HG03060 (cell line): ENCODE measurements at regions not wholly inside any gene's neighbourhood (a gene's known extent, or its start where the extent isn't known, plus 50 kb on each side); places are given as distances from the start of the nearest gene placed in this dataset.
"Not testable (repeated sequence)": the region's sequence is repeated elsewhere in the genome, so short reads cannot be mapped to it uniquely, and the experiment has no call there.

Source experiments
- ATAC-seq: cut with Tn5 transposase; IDR thresholded peaks from one replicate; pipeline ENCODE4 v1.9.1; 2021; ENCODE audit warnings: low read depth, moderate number of reproducible peaks; ENCODE audit not compliant: unreplicated experiment

DNA sequence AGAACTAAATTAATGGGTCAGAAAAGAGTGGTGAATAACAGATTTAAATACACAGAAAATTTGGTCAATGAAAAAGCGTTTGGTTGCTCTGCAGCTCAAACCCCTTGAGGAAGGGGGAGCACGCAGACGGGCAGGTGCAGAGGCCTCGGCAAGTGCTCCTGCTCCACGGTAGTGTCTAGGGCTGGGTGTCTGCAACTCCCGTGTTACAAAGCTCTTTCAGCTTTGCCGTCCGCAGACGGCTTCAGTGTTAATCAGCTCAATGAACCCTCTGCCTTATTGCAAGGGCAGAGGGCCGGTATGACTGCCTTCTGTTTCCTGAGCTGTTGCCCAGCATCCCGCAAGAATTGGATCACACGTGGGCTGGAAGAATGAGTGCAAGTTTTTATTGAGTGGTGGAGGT lies 125.7 kb upstream of the TRHDE start:
- ATAC-seq, result no peak

DNA sequence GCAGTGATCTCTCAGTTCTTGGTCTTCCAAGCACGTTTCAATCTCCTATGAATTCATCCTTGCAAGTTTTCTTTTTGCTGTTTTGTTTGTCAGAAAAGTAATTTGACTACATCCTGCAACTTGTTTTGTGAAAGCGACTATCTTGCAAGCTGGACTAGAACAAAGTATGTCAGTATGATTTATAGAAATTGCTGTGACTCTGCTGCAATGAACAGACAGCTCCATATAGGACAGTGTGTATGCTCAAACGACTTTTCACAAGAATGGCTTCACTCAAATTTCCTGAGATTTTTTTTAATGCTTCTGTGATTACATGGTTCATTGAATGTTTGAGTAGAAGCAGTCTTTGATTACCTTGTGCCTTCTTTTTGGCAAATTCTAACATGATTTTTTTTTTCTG lies 123.5 kb upstream of the TRHDE start:
- no peak for ATAC-seq

DNA sequence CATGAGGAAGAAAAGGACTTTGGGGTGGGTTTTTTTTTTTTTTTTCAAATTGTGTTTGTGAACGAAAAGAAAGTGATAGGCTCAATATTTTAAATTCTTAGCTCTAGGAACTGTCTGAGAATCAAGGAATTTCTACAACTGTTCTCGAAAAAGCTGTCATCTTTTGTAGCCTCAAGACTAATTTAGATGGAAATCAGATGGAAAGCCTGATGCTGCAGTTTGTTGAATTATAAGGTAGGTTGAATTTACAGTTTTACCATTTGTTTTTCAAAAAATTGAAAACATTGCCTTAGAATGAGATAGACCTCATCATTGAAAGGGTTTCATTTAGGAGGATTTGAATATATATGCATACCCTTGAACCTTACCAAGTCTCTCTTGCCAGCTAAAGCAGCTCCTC lies 109.3 kb upstream of the TRHDE start:
- no peak for ATAC-seq

DNA sequence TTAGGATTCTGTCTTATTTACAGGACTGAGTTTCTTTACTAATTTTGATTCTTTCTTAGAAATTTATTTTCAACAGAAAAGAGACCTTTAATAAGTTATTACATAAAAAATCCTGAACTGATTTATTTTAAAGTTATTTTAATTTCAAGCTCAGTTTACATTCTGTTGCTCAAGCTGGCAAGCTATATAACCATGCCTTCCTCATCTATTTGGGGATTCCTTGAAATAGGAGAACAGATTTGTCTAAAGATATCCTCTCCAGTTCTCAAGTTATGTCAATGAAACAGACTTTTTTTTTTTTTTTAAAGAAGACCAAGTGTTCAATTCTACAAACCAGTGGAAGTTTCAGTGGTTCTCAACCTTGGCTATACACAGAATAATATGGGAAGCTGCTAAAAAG lies 103.3 kb upstream of the TRHDE start:
- ATAC-seq, result no peak

DNA sequence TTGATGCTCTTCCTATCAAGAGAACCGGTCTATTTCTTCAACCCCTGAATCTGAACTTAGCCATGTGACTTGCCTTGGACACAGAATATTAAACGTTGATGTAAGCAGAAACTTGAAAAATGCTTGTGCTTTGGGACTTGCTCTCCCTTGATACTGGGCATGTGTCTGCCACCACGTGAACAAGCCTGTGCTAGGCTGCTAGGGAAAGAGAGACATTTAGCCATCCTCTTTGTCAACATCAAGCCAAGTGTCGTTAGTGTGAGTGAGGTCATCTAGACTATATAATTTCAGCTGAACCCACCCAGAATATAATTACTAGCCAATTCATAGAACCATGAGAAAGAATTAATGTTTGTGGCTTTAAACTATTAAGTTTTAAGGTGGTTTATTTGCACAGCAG lies 98.2 kb upstream of the TRHDE start:
- no peak for ATAC-seq

DNA sequence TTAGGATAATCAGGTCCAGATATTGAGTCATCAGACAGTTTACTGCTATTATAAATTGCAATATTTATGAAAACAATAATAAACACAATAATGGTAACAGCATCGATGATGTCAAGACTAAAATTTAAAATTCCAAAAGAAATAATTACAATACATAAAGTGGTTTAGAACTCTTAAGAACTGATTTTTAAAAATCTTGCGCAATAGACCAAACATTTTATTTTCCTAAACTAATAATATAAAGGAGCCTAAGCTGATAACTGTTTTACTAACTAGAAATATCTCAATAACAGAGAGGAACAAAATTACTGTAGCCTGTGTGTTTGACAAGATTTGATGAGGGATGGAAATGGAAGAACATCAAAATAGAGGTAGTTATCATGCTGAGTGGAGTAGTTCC lies 93.9 kb upstream of the TRHDE start:
- no peak for ATAC-seq

DNA sequence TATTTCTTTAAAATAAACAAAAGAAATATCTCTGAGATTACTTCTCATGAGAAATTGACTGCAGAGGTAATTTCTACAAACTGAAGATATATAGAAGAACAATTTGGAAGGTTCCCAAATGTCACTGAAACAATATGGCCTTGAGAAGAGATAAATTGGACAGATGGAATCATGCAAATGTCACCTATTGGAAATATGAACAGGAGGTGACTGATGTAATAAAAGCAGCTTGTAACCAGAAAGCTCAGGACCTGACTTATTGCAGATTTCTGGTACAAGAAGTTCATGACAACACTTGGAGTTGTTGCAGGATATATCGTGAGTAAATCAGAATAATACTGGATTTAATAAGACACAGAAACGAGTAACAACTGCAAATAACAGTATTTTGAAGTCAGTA lies 93.3 kb upstream of the TRHDE start:
- no peak for ATAC-seq

DNA sequence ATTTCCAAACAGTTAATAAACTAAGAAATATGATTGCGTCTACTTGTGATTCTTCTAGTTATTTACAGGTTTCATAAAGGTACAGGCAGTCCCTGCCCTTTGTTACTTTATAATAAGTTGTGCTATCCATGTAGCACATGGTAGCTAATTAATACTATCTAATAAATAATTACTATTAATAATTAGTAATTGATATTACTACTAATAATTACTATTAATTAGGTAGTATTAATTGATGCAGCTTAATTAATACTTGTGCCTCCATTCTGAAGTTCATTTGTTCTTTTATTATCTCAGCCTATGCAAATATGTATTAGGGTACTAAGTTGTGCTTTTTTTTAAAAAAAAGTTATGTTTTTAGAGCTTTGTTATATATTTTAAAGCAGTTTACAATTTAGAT lies 92.3 kb upstream of the TRHDE start:
- no peak for ATAC-seq

DNA sequence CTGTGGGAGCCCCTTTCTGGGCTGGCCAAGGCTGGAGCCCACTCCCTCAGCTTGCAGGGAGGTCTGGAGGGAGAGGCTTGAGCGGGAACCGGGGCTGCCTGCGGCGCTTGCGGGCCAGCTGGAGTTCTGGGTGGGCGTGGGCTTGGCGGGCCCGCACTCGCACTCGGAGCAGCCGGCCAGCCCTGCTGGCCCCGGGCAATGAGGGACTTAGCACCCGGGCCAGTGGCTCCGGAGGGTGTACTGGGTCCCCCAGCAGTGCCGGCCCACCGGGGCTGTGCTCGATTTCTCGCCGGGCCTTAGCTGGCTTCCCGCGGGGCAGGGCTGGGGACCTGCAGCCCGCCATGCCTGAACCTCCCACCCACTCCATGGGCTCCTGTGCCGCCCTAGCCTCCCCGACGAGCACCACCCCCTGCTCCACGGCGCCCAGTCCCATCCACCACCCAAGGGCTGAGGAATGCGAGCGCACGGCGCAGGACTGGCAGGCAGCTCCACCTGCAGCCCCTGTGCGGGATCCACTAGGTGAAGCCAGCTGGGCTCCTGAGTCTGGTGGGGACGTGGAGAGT lies 87.1 kb upstream of the TRHDE start:
- not testable (repeated sequence) for ATAC-seq

DNA sequence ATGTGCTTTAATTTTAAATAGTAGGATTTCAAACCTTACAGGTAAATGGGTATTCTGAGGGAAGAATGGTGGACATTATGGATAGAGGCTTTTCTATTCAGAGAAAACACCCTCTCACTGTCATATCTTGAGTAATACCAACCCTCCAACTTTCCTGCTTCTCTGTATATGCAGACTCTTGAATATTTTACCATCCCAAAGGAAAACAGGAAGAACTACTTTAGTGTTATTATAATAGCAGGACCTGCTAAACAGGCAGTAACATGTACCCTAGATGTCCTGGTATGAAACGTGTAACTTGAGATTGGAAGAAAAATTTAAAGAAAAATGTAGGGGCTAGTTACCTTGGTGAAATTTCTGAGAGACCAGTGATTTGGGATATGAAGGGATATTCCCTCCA lies 82.9 kb upstream of the TRHDE start:
- ATAC-seq, result no peak

DNA sequence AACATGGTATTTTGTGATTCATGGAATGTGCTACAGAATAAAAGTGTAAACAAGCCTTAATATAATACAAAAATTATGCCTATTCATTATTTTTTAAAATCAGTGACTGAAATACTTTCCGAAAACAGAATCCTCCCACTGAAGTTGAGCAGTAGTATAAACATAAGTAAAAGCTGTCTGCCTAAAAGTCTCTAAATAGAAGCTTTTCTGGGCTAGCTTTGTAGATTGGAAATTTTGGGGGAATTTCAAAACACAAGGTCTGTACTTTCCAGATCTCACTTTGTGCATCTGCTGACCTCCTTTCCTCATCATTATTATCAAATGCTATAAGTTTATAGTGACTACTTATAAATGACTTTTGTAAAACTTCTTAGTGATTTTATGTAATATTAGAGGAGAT lies 80.4 kb upstream of the TRHDE start:
- no peak for ATAC-seq

DNA sequence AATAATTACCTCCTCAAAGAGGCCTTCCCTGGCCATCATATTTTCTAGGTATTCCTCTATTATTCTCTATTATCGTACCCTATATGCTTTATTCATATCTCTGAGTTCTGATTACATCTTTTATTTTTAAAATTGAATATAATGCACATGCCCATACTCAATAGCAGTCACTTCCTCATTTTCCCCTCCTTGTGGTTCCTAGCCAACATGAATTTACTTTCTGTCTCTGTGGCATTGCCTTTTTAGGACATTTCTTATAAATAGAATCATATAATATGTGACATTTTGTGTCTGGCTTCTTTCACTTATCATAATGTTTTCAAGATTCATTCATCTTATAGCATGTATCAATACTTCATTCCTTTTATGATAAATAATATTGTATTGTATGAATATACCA lies 74.4 kb upstream of the TRHDE start:
- peak; percentile 42 for ATAC-seq

DNA sequence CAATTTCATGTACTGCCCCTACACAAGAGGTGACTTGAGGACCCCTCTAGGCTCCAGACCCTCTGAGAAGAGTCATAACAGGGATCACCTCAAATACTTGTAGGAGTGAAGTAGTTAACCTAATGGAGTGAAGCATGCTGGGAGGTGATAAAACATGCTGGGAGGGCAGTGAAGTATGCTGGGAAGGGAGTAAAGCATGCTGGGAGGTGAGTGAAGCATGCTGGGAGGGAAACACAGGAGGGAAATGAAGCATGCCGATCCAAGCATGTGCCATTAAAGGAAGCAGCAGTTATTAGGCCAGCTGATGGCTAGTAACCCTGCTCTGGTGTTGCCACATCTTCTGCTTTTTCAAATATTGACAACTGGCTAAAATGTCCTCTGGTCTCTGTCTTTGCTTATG lies 70.7 kb upstream of the TRHDE start:
- no peak for ATAC-seq

DNA sequence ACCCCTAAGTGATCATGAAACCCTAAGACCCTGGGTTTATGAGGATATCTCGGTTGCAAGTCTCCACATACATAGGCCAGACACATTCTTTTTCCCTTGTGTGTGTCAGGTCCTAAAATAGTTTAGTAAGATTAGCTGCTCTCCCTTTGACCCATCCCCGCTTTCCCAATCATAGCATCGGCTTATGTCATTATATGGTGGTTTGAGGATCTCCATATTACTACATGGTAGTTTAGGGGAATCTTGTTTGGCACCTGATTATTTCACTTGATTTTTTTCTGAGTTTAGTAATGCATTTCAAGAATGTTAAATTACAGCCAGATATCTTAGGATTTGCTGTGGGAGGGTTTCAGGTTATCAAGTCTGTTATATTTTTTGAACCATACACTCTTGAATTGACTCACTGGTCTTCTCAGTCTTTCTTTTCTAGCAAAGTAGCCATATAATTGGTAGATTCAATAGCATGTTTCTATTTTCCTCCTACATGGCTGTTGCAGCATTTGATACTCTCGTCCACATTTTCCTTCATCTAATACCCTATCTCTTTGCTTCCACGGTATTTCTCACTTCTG lies 68.3 kb upstream of the TRHDE start:
- no peak for ATAC-seq

DNA sequence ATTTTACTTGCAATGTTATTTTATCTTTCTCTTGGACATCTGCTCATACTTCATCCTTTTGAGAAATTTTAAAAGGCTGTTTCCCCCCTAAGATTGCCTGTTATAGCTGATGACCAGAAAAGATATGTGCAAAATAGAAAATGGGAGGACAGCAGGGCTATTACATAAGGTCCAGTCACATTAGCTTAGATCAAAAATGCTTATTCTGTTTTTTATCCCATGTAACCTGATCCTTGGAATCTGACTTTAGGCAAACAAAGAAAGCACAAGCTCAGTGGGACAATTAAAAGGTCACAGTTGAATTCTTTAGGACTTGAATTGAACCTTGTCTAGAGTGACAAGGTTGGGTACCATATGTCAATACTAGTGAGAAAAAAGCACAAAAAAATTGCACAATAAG lies 65.1 kb upstream of the TRHDE start:
- ATAC-seq, result no peak

DNA sequence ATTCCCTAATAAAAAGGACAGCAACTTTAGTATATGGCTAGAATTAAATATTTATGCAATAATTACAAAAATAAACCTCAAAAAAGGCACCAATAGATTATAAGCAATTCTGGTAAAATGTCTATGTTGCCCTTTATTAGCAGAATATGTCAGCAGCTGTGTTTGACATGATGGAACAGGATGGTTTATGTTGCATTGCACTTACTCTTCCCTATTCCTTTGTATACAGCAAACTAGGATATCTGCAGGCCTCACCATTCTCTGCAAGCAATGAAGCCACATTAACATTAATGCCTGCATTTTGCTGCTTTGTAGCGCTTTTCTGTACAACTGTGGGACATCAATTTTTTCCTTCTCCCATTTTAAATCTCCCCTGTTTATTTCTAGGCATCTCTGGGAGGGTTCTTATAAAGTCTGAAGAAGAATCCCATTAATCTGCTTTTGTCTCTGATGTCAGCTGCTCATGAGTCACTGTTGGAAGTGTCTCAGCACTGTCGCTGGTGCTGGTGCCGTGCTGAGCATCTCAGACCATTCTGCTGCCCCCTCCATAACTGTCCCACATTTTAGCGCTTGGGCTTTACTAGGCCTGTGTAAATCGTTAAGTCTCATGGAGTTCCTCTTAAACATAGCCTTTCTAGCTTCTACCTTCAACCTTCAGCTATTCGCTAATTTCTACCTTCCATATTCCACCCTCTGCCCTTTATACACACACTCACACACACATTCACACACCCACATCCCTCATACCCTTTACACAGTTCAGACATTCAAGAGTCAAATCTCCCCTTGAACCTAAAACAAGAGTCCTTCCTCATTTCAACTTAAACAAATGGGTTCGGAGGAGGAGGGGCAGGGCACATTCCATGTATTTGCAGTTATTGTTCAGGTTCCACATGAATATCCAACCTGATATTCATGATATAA lies 64.4 kb upstream of the TRHDE start:
- ATAC-seq, result no peak

DNA sequence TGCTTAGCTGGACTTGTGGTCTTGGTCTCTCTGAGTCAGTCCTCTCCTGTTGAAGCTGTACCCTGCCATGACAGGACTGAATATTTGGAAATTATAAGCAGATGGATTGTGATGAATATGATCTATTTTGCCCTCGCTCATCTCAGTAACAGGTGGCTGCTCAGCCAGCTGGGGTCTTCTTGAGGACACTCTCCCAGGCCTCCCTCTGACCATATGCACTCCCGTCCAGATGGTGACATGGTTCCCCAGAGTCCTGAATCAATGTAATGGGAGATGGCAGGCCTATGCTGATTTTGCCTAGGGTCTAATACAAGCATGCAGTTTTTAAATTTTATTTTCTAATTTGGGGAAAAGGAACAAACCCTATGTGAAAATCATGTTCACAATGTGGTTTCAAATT lies 63.1 kb upstream of the TRHDE start:
- ATAC-seq, result no peak

DNA sequence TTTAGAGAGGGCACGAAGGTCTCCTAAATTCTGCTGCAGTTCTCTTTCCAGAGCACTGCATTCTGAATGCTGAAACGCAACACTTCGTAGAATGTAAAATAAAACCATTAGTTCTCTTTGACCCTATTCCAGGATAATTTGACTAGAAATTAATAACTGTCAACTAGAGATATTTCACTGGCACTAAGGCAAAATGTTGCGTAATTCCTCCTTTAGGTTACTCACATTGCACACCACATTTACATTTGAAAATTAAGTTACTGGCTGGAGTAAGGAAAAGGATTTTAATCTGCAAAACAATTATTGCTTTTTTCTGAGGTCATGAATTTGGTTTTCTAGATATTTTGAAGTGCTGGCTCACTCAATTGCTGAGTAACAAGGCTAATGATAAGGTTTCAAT lies 58.0 kb upstream of the TRHDE start:
- ATAC-seq, result no peak

DNA sequence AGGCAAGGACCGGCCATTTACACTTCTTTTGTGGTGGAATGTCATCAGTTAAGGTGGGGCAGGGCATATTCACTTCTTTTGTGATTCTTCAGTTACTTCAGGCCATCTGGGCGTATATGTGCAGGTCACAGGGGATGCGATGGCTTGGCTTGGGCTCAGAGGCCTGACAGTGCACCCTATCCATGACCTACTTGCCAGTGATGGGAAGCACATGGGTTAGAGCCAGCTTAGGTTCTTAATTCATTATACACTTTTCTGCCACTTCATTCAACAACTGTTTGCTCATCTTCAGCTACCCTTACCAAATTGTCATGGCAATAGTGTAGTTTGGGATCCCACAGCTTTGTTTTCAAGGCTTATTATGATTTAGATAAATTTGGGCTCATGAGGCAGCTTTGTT lies 56.9 kb upstream of the TRHDE start:
- not testable (repeated sequence) for ATAC-seq

DNA sequence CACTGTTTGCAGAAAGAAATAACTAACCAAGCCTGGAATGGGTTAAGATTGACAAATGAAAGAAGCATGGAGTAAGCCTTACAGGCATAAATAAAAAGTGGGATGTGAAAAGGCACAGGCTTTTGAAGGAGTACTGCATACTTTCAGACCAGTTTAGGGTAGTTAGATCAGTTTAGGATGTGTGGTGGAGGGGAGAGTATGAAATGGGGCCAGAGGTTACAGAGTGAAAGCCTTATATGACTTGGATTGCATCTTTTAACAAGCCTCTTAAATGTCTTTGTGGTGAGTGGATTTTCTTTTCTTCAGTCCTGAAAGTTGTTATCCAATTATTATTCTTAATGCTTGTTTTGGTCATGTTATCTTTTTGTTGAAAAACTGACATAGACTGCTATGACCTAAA lies 52.2 kb upstream of the TRHDE start:
- ATAC-seq, result no peak
